ENCODE measurements at regions not wholly inside any gene's neighbourhood (a gene's known extent, or its start where the extent isn't known, plus 50 kb on each side); places are given as distances from the start of the nearest gene placed in this dataset.

GRCh38 chr11:122293296-122294023, 177.4 kb upstream of the BLID start:
- Histone ChIP-seq H3K9me3 (ENCODE audit: insufficient read depth, low read depth, low read length) (no peaks in the 10 kb centered on the region; the same call in 1 of the 2 replicates), H3K4me3 (ENCODE audit: low read length, poor library complexity, severe bottlenecking) (no peak overlapping the region), H3K36me3 (ENCODE audit: insufficient read depth, low read length) (no peaks in the 10 kb centered on the region), H3K4me2 (ENCODE audit: low read depth, low read length, poor library complexity, severe bottlenecking) (no peak overlapping the region), H3K9ac (ENCODE audit: low read depth, low read length, poor library complexity, severe bottlenecking) (no peak overlapping the region), H3K4me1 (ENCODE audit: insufficient read depth, low read length, poor library complexity, severe bottlenecking) (no peaks in the 10 kb centered on the region), H3F3A (ENCODE audit: low read depth) (no peaks in the 10 kb centered on the region), H4K20me1 (ENCODE audit: insufficient read depth, low read length, poor library complexity, severe bottlenecking) (no peaks in the 10 kb centered on the region), H3K9me2 (replicated peaks; ENCODE audit: low read depth, low read length) (no peaks in the 10 kb centered on the region), H3K79me2 (ENCODE audit: insufficient read depth, low read length) (no peaks in the 10 kb centered on the region), H3K27me3 (ENCODE audit: insufficient read depth, low read length, poor library complexity, severe bottlenecking) (no peaks in the 10 kb centered on the region), H2AFZ (ENCODE audit: low read length) (no peak overlapping the region)
- no peak for TF ChIP-seq EZH2phosphoT487 (IDR thresholded peaks at IDR 0.05; ENCODE audit: borderline replicate concordance)
- TF ChIP-seq, protein P1, sequence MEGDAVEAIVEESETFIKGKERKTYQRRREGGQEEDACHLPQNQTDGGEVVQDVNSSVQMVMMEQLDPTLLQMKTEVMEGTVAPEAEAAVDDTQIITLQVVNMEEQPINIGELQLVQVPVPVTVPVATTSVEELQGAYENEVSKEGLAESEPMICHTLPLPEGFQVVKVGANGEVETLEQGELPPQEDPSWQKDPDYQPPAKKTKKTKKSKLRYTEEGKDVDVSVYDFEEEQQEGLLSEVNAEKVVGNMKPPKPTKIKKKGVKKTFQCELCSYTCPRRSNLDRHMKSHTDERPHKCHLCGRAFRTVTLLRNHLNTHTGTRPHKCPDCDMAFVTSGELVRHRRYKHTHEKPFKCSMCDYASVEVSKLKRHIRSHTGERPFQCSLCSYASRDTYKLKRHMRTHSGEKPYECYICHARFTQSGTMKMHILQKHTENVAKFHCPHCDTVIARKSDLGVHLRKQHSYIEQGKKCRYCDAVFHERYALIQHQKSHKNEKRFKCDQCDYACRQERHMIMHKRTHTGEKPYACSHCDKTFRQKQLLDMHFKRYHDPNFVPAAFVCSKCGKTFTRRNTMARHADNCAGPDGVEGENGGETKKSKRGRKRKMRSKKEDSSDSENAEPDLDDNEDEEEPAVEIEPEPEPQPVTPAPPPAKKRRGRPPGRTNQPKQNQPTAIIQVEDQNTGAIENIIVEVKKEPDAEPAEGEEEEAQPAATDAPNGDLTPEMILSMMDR (conservative IDR thresholded peaks at IDR 0.05; ENCODE audit: low read length): no peak

DNA sequence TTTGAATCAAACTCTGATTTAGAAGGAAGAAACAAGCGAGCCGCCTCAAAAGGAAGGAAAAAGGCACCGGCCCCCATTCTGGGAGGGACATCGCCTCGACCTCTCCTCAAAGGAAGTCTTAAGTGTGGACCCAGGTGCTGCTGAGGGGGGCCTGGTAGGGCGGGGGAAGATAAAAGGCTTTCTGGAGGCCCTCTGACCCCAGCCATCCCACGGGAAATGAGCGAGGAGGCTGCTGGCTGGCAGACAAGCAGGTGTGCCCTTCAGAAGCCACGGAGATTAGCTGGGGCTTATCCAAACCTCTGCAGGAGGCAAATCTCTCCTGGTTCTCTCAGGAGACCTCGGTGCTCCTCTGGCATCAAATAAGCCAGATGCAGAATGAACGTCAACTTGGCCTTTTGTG, 171.4 kb upstream of the BLID start:
- Histone ChIP-seq H3K4me3 (ENCODE audit: low read length, poor library complexity, severe bottlenecking) (no peak overlapping the region), H4K20me1 (ENCODE audit: insufficient read depth, low read length, poor library complexity, severe bottlenecking) (no peaks in the 10 kb centered on the region), H3K36me3 (ENCODE audit: insufficient read depth, low read length) (no peaks in the 10 kb centered on the region), H3K9ac (ENCODE audit: low read depth, low read length, poor library complexity, severe bottlenecking) (no peak overlapping the region), H3F3A (ENCODE audit: low read depth) (no peaks in the 10 kb centered on the region), H3K27me3 (ENCODE audit: insufficient read depth, low read length, poor library complexity, severe bottlenecking) (no peaks in the 10 kb centered on the region), H2AFZ (ENCODE audit: low read length) (no peak overlapping the region), H3K4me1 (ENCODE audit: insufficient read depth, low read length, poor library complexity, severe bottlenecking) (no peaks in the 10 kb centered on the region), H3K9me2 (replicated peaks; ENCODE audit: low read depth, low read length) (no peaks in the 10 kb centered on the region), H3K4me2 (ENCODE audit: low read depth, low read length, poor library complexity, severe bottlenecking) (no peak overlapping the region), H3K79me2 (ENCODE audit: insufficient read depth, low read length) (no peaks in the 10 kb centered on the region), H3K9me3 (ENCODE audit: insufficient read depth, low read depth, low read length) (no peaks in the 10 kb centered on the region)
- TF ChIP-seq, protein P1 (conservative IDR thresholded peaks at IDR 0.05; ENCODE audit: low read length): no peak
- no peak for TF ChIP-seq EZH2phosphoT487 (IDR thresholded peaks at IDR 0.05; ENCODE audit: borderline replicate concordance)

- H3K9me3 ChIP-seq (ENCODE audit: insufficient read depth, low read depth, low read length): no peaks in the 10 kb centered on the region
- no peaks in the 10 kb centered on the region for H3K9me2 ChIP-seq (replicated peaks; ENCODE audit: low read depth, low read length)
- H3K4me1 ChIP-seq (ENCODE audit: insufficient read depth, low read length, poor library complexity, severe bottlenecking): no peaks in the 10 kb centered on the region
- H3K4me2 ChIP-seq (ENCODE audit: low read depth, low read length, poor library complexity, severe bottlenecking): no peak overlapping the region
- no peaks in the 10 kb centered on the region for H3K79me2 ChIP-seq (ENCODE audit: insufficient read depth, low read length)
- no peak overlapping the region for H3K4me3 ChIP-seq (ENCODE audit: low read length, poor library complexity, severe bottlenecking)
- no peaks in the 10 kb centered on the region for H4K20me1 ChIP-seq (ENCODE audit: insufficient read depth, low read length, poor library complexity, severe bottlenecking)
- H2AFZ ChIP-seq (ENCODE audit: low read length): no peak overlapping the region
- no peak overlapping the region for H3K9ac ChIP-seq (ENCODE audit: low read depth, low read length, poor library complexity, severe bottlenecking)
- H3K36me3 ChIP-seq (ENCODE audit: insufficient read depth, low read length): no peaks in the 10 kb centered on the region
- no peaks in the 10 kb centered on the region for H3F3A ChIP-seq (ENCODE audit: low read depth)
- no peaks in the 10 kb centered on the region for H3K27me3 ChIP-seq (ENCODE audit: insufficient read depth, low read length, poor library complexity, severe bottlenecking)
- no peak for TF ChIP-seq EZH2phosphoT487 (IDR thresholded peaks at IDR 0.05; ENCODE audit: borderline replicate concordance)
These were observed 169.3 kb upstream of the BLID start for GRCh38 chr11:122285070-122285988.

All from Loucy (cell line).